HG03108 (cell line): ENCODE measurements at regions not wholly inside any gene's neighbourhood (a gene's known extent, or its start where the extent isn't known, plus 50 kb on each side); places are given as distances from the start of the nearest gene placed in this dataset.
"Not testable (repeated sequence)": the region's sequence is repeated elsewhere in the genome, so short reads cannot be mapped to it uniquely, and the experiment has no call there.

Experiments used
- ATAC-seq: cut with Tn5 transposase; IDR thresholded peaks from one replicate; pipeline ENCODE4 v1.9.1; 2021; ENCODE audit warnings: moderate library complexity; ENCODE audit not compliant: unreplicated experiment

- ATAC-seq: no peak
Measured at GRCh38 chr1:60571811-60572210, 498.2 kb upstream of the C1orf87 start.

GRCh38 chr1:60569189-60569588 lies 495.6 kb upstream of the C1orf87 start:
- ATAC-seq: no peak

- ATAC-seq: no peak
Measured at GRCh38 chr1:60567256-60567655, 493.7 kb upstream of the C1orf87 start.

- no peak for ATAC-seq
Measured at GRCh38 chr1:60564916-60565750, 491.6 kb upstream of the C1orf87 start.

- no peak for ATAC-seq
Measured at GRCh38 chr1:60563777-60564535, 490.4 kb upstream of the C1orf87 start.

- no peak for ATAC-seq
Measured at GRCh38 chr1:60562740-60563139, 489.2 kb upstream of the C1orf87 start.

GRCh38 chr1:60560701-60561100 lies 487.1 kb upstream of the C1orf87 start:
- ATAC-seq: no peak

GRCh38 chr1:60558236-60558635 lies 484.7 kb upstream of the C1orf87 start:
- no peak for ATAC-seq

- ATAC-seq: no peak
Measured at GRCh38 chr1:60553730-60554129, 480.2 kb upstream of the C1orf87 start.

GRCh38 chr1:60547821-60548220 lies 474.3 kb upstream of the C1orf87 start:
- ATAC-seq: no peak

GRCh38 chr1:60541831-60542532 lies 468.4 kb upstream of the C1orf87 start:
- ATAC-seq: no peak

- ATAC-seq: no peak
Measured at GRCh38 chr1:60540141-60540540, 466.6 kb upstream of the C1orf87 start.

GRCh38 chr1:60535713-60536112 lies 462.1 kb upstream of the C1orf87 start:
- no peak for ATAC-seq

GRCh38 chr1:60527567-60527966 lies 454.0 kb upstream of the C1orf87 start:
- no peak for ATAC-seq

- ATAC-seq: no peak
Measured at GRCh38 chr1:60516996-60517395, 443.4 kb upstream of the C1orf87 start.

GRCh38 chr1:60510162-60510561 lies 436.6 kb upstream of the C1orf87 start:
- no peak for ATAC-seq

- ATAC-seq: no peak
Measured at GRCh38 chr1:60504206-60504840, 430.8 kb upstream of the C1orf87 start.

- ATAC-seq: no peak
Measured at GRCh38 chr1:60503266-60503925, 429.8 kb upstream of the C1orf87 start.

GRCh38 chr1:60502506-60502905 lies 428.9 kb upstream of the C1orf87 start:
- ATAC-seq: no peak

- ATAC-seq: not testable (repeated sequence)
Measured at GRCh38 chr1:60489916-60490480, 416.4 kb upstream of the C1orf87 start.
